ENCODE measurements at regions not wholly inside any gene's neighbourhood (a gene's known extent, or its start where the extent isn't known, plus 50 kb on each side); places are given as distances from the start of the nearest gene placed in this dataset.

DNA sequence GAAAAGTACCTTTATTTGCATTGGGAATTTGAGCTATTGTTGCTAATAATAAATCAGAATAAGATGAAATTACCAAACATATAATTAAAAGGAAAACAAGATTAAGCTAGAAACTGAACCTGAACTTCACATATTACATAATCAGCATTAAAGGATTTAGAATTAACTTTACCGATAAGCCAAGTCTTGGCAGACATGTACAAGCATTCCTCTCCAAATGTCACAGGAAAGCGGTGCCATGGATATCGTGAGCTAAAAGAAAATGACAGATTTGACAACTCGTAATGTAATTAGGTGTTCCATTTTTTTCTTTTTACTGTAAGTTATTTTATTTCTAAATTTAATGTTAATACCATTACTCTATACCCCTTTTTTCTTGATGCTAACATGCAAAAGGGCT lies 55.1 kb upstream of the CD302 start:
- no peak overlapping the region for H3K27ac ChIP-seq (ENCODE audit: low read depth in 2 of 2, low read length in 1 of 2)
- CTCF ChIA-PET: interaction anchor here (0.9 kb wide), 1 partner anchor 19 kb away, joined by 3 read pairs; no protein-coding TSS in a partner anchor
- H3K9me3 ChIP-seq: no peaks in the 10 kb centered on the region

More for the DNA sequence above, 55.1 kb upstream of the CD302 start:
- no peaks in the 10 kb centered on the region for H3K9me2 ChIP-seq
- H3K4me3 ChIP-seq (ENCODE audit: low read depth in 2 of 2, low read length in 1 of 2): no peak overlapping the region
- H3K9ac ChIP-seq: no peak overlapping the region
- no peaks in the 10 kb centered on the region for H3K27me3 ChIP-seq (ENCODE audit: insufficient read depth)
- H3K4me2 ChIP-seq: no peak overlapping the region
- no peaks in the 10 kb centered on the region for H4K20me1 ChIP-seq (ENCODE audit: insufficient read depth)
- no peak for DNase-seq
- H3F3A ChIP-seq (replicated peaks; ENCODE audit: insufficient read depth): no peaks in the 10 kb centered on the region
- WGBS (ENCODE audit: low lambda C conversion rate): 86% methylated on average over 4 of the region's 4 CpGs
- POLR2A ChIA-PET: no interaction called here
- no peak overlapping the region for H2AFZ ChIP-seq (ENCODE audit: low read depth)
- no peaks in the 10 kb centered on the region; a peak in 1 of 4 replicates for H3K4me1 ChIP-seq (ENCODE audit: control insufficient read depth in 1 of 2, insufficient read depth in 2 of 2, low read depth in 1 of 2, low read length in 1 of 2)
- no peaks in the 10 kb centered on the region for H3K79me2 ChIP-seq (ENCODE audit: insufficient read depth)
- no peak for TF ChIP-seq FOXM1 (IDR thresholded peaks at IDR 0.05; ENCODE audit: low read depth)
- TF ChIP-seq RXRA (IDR thresholded peaks at IDR 0.05; ENCODE audit: borderline replicate concordance, low read depth): no peak
- TF ChIP-seq, protein P1, sequence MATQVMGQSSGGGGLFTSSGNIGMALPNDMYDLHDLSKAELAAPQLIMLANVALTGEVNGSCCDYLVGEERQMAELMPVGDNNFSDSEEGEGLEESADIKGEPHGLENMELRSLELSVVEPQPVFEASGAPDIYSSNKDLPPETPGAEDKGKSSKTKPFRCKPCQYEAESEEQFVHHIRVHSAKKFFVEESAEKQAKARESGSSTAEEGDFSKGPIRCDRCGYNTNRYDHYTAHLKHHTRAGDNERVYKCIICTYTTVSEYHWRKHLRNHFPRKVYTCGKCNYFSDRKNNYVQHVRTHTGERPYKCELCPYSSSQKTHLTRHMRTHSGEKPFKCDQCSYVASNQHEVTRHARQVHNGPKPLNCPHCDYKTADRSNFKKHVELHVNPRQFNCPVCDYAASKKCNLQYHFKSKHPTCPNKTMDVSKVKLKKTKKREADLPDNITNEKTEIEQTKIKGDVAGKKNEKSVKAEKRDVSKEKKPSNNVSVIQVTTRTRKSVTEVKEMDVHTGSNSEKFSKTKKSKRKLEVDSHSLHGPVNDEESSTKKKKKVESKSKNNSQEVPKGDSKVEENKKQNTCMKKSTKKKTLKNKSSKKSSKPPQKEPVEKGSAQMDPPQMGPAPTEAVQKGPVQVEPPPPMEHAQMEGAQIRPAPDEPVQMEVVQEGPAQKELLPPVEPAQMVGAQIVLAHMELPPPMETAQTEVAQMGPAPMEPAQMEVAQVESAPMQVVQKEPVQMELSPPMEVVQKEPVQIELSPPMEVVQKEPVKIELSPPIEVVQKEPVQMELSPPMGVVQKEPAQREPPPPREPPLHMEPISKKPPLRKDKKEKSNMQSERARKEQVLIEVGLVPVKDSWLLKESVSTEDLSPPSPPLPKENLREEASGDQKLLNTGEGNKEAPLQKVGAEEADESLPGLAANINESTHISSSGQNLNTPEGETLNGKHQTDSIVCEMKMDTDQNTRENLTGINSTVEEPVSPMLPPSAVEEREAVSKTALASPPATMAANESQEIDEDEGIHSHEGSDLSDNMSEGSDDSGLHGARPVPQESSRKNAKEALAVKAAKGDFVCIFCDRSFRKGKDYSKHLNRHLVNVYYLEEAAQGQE (IDR thresholded peaks at IDR 0.05; ENCODE audit: low read depth, low read length): no peak
- TF ChIP-seq SIN3A (IDR thresholded peaks at IDR 0.05; ENCODE audit: borderline replicate concordance, low read depth, low read length): no peak
- no peak for TF ChIP-seq RAD21 (IDR thresholded peaks at IDR 0.05; ENCODE audit: low read length)
- TF ChIP-seq, protein P2, sequence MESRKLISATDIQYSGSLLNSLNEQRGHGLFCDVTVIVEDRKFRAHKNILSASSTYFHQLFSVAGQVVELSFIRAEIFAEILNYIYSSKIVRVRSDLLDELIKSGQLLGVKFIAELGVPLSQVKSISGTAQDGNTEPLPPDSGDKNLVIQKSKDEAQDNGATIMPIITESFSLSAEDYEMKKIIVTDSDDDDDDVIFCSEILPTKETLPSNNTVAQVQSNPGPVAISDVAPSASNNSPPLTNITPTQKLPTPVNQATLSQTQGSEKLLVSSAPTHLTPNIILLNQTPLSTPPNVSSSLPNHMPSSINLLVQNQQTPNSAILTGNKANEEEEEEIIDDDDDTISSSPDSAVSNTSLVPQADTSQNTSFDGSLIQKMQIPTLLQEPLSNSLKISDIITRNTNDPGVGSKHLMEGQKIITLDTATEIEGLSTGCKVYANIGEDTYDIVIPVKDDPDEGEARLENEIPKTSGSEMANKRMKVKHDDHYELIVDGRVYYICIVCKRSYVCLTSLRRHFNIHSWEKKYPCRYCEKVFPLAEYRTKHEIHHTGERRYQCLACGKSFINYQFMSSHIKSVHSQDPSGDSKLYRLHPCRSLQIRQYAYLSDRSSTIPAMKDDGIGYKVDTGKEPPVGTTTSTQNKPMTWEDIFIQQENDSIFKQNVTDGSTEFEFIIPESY (IDR thresholded peaks at IDR 0.05; ENCODE audit: borderline replicate concordance, low read depth): no peak
- no peak for TF ChIP-seq USF1 (IDR thresholded peaks at IDR 0.05; ENCODE audit: borderline replicate concordance, low read depth)
- TF ChIP-seq EZH2phosphoT487 (IDR thresholded peaks at IDR 0.05; ENCODE audit: borderline replicate concordance, low read depth): no peak
- TF ChIP-seq FOXJ3 (CRISPR knock-in tag; IDR thresholded peaks at IDR 0.05): no peak
- no peak for TF ChIP-seq USF2 (IDR thresholded peaks at IDR 0.05; ENCODE audit: borderline replicate concordance, low read depth, low read length)
- no peak for TF ChIP-seq RFX5 (IDR thresholded peaks at IDR 0.05; ENCODE audit: low read length)
- no peak for TF ChIP-seq SMC3 (IDR thresholded peaks at IDR 0.05; ENCODE audit: low read depth, low read length)
- no peak for TF ChIP-seq CTCF (IDR thresholded peaks at IDR 0.05)
- no peak for TF ChIP-seq JUND (IDR thresholded peaks at IDR 0.05)
- no peak for TF ChIP-seq RCOR1 (IDR thresholded peaks at IDR 0.05; ENCODE audit: low read length)
- H3K36me3 ChIP-seq (replicated peaks in 1 of 2; ENCODE audit: control insufficient read depth in 1 of 2, insufficient read depth in 2 of 2, low read length in 1 of 2): no peaks in the 10 kb centered on the region
